Activated CD8-positive, alpha-beta memory T cell treated with anti-CD3 and anti-CD28 coated beads, Interleukin-2, amount 50 U/mL, for 1 hour (primary cell): ENCODE measurements at regions not wholly inside any gene's neighbourhood (a gene's known extent, or its start where the extent isn't known, plus 50 kb on each side); places are given as distances from the start of the nearest gene placed in this dataset.
"Not testable (repeated sequence)": the region's sequence is repeated elsewhere in the genome, so short reads cannot be mapped to it uniquely, and the experiment has no call there.

ENCODE experiments used
- DNase-seq: peaks from one replicate; pipeline ENCODE4 v3.0.0-alpha.2; 2020; ENCODE audit errors: extremely low read depth

DNA sequence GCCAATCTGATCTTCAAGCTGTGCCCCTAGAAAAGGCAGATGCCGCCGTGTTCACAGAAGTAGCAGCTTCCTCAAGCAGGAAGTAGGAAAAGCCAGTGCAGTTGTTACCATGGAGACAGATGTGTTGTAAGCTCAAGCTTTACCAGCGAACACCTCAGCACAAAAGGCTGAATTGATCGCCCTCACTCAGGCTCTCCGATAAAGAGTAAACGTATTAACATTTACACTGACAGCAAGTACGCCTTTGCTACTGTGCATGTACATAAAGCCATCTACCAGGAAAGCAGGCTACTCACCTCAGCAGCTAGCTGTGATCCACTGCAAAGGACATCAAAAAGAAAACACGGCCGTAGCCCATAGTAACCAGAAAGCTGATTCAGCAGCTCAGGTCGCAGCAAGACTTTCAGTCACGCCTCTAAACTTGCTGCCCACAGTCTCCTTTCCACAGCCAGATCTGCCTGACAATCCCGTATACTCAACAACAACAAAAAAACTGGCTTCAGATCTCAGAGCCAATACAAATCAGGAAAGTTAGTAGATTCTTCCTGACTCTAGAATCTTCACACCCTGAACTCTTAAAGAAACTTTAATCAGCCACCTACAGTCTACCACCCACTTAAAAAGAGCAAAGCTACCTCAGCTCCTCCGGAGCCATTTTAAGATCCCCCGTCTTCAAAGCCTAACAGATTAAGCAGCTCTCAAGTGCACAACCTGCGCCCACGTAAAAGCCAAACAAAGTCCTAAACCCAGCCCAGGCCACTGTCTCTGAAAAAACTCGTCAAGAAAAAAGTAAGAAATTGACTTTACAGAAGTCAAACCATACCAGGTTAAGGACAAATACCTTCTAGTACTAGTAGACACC, 160.0 kb downstream of the DEFB131A start:
- DNase-seq: peak; percentile 14

DNA sequence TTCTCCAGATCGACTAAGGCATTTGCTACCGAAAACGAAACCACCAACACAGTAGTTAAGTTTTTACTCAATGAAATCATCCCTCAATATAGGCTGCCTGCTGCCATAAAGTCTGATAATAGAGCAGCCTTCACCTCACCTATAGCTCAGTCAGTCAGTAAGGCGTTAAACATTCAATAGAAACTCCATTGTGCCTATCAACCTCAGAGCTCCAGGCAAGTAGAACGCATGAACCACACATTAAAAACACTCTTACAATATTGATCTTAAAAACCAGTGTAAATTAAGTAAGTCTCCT, 160.6 kb downstream of the DEFB131A start:
- not testable (repeated sequence) for DNase-seq

DNA sequence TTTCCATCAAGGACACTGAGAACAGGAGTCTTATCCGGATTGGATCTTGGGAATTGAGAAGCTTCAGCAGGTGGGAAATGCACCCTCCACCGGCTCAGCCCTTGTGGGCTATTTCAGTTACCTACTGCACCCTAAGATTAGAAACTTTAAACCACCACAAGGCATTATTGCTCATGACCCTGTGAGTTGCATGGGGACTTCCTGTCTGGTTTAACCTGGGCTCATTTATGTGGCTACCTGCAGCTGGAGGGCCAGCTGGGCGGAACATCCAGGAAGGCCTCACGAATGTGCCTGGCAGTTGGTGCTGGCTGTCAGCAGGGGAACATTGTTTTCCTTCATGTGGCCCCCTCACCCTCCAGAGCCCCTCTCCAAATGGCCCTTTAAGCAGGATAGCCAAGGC, 164.1 kb downstream of the DEFB131A start:
- no peak for DNase-seq

DNA sequence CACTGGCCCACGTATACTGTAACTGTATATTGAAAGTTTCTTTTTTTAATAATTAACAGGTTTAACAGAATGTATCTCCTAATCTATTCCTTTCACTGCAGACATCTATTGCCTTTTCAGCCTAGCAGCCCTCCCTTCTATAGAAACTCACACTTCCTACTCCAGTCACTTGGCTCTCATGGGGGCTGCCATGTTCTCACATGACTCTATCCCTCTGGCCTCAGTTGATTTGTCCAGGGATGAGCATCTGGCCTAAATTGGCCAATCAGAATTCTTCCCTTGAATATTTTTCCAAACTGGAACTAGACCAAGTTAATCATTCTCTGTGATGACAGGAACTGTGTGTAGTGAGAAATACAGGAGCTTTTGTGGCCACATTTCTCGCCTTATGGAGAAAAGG, 166.1 kb downstream of the DEFB131A start:
- not testable (repeated sequence) for DNase-seq

DNA sequence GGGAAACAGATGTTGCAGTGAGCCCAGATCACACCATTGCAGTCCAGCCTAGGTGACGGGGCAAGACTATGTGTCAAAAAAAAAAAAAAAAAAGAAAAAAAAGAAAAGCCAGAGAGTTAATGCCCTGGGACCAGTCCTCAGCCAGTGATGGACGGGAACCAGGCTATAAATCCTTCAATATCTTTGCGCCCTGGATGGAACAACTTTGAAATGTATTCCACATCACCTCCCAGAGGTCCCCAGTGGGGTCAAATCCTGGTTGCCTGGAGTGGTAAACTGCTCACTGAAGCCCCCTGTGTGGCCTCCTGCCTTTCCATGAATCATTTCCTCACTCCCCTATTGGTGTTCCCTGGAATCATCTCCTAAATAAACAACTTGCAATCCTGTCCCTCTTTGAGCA, 166.9 kb downstream of the DEFB131A start:
- DNase-seq: no peak

DNA sequence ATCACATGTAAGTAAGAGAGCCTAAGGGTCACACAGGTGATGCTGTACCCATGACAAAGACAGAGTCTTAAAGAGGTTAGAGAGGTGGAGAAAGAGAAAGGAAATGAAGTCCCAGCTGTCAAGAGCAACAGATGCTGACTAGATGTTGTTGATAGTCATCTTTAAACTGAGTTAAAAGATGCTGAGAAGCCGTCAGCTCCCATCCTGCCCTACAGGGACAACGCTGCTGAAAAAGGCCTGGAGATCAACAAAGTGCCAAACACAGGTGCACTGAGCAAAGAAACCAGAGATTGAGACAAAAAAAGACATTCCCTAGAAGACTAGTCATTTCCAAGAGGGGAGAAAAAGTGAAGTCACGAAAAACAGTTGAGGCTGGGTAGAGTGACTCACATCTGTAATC, 145.0 kb upstream of the DRD5 start:
- DNase-seq: not testable (repeated sequence)

DNA sequence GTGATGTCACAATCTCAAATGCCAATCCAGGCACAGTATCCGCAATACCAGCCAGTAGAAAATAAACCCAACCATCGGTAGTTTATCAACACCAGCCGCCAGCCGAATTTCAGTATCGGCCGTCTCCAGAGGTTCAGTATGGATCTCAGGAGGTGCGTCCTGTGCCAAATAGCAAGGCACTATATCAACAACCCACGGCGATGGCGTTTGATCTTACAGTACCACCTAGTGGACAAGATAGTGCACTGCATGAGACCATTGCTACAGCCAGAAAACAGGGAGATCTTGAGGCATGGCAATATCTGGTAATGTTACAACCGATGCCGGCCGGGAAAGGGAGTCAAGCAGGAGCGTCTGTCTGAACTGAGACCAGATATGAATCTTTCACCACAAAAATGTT, 121.8 kb upstream of the DRD5 start:
- DNase-seq: not testable (repeated sequence)

DNA sequence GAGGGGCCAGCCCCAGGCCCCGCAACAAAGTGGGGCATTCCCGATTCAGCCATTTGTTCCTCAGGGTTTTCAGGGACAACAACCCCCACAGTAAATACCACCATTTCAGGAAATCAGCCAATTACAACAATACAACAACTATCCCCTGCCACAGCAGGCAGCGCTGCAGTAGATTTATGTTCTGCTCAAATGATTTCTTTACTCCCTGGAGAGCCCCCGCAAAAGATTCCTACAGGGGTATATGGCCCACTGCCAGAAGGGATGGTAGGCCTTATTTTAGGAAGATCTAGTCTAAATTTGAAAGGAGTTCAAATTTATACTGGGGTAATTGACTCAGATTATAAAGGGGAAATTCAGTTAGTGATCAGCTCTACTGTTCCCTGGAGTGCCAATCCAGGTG, 120.5 kb upstream of the DRD5 start:
- not testable (repeated sequence) for DNase-seq

DNA sequence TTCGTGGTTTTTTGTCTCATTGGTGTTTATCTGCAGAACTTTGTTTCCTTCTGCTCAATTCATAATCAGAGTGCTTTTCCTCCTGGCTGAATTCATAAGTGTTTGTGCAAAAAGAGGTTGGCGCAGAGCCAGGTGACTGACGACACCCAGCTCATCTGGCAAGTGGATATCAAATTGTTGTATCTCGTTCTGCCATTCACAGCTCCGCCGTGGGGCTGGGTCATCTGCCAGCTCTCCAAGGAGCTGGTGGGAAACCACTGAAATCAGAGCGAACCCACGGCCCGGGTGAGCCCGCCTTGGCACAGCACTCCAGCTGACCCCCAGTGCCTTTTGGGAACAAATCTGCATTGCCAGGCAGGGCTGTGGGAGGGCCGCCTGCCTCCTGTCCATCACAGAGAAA, 110.7 kb upstream of the DRD5 start:
- DNase-seq: not testable (repeated sequence)

DNA sequence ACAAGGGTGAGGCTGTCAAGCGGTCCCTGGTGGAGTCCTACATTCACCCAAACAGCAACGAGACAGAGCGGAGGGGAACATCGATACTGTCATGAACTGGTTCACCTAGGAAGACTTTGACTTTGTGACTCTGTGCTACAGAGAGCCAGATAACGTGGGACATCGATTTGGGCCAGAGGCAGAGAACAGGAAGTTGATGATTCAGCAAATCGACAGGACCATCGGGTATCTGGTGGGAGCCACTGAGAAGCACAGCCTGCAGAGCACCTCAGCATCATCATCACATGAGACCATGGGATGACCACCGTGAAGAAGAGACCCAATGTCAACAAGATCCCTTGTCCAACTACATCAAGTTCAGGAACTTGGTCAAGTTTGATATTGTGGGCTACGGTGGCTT, 104.1 kb upstream of the DRD5 start:
- DNase-seq: not testable (repeated sequence)

DNA sequence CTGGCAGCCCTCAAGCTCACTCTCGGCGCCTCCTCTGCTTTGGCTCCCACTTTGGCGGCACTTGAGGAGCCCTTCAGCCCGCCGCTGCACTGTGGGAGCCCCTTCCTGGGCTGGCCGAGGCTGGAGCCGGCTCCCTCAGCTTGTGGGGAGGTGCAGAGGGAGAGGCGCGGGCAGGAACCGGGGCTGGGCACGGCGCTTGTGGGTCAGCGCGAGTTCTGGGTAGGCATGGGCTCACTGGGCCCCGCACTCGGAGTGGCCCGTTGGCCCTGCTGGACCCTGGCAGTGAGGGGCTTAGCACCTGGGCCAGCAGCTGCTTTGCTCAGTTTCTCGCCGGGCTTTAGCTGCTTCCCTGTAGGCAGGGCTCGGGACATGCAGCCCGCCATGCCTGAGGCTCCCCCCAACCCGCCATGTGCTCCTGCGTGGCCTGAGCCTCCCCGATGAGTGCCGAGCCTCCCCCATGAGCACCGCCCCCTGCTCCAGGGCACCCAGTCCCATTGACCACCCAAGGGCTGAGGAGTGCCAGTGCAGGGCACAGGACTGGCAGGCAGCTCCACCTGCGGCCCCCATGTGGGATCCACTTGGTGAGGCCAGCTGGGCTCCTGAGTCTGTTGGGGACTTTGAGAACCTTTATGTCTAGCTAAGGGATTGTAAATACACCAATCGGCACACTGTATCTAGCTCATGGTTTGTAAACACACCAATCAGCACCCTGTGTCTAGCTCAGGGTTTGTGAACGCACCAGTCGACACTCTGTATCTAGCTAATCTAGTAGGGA, 101.5 kb upstream of the DRD5 start:
- no peak for DNase-seq

DNA sequence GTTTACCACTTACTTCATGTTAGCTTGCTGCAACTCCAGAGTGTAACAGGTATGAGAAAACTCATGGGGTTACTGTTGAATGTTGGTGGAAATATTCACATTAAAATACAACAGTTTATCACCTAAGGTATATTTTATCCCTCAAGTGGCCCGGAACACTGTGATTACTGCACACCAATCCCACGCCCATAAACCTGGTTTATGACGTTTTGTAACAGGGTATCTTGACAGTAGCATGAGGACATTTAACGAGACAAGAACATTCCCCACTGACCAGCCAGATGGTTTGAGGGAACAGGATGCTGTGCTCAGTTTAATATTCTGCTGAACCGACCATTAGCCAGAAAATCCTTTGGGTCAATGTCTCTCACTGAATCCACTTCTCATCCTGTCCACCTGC, 98.3 kb upstream of the DRD5 start:
- DNase-seq: not testable (repeated sequence)

DNA sequence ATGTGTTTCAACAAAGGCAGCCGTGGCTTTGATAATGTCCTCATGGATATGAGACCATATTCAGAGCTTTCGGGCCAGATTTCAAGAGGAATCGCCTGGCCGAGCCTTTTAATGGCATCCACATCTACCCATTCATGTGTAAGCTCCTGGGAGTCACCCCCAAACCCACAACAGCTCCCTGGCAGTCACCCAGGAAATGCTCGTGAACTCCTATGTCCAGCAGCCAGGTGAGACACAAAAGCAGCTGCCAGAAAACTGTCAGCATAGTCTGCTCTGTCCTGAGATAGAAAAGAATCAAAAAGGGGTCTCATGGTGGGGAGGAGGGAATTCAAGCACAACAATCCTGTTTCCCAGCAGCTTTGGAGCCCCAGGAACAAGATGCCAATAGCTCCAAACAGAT, 96.4 kb upstream of the DRD5 start:
- DNase-seq: not testable (repeated sequence)

DNA sequence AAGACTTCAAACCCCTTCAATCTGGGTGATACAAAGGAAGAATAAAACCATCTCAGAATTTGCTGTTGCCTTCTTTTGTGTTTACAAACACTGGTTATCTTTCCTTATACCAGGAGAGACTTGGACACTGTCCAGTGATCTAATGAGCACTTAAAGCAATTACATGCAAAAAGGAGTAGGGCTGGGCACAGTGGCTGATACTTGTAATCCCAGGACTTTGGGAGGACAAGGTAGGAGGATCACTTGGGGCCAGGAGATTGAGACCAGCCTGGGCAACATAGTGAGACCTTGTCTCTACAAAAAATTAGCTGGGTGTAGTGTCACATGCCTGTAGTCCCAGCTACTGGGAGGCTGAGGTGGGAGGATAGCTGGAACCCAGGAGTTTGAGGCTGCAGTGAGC, 95.7 kb upstream of the DRD5 start:
- no peak for DNase-seq

DNA sequence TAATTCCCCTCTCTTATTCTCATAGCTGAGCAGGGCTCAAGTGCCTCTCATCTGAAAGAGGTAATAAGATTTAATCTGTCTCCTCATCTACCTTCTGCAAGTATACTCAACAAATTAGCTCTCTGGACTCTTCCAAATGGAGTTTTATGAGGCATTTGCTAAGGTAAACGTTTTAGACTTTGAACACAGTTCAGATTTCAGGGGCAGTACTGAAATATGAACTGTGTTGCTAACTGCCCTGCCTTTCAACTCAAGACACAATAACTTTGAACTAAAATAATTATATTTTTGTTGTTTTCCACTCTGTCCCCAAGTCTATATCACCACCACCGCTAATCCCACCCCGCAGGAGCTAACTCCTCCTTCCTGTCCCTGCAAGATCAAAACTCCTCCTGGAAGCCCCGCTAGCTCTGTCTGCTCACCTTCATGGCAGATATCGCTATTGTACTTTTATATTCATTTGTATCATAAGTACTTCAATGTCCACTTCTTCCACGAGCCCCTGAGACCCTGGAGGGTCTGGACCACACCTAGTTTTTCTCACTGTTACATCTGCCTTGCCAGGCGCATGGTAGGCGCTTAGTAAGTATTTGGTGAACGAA, 90.7 kb upstream of the DRD5 start:
- not testable (repeated sequence) for DNase-seq

DNA sequence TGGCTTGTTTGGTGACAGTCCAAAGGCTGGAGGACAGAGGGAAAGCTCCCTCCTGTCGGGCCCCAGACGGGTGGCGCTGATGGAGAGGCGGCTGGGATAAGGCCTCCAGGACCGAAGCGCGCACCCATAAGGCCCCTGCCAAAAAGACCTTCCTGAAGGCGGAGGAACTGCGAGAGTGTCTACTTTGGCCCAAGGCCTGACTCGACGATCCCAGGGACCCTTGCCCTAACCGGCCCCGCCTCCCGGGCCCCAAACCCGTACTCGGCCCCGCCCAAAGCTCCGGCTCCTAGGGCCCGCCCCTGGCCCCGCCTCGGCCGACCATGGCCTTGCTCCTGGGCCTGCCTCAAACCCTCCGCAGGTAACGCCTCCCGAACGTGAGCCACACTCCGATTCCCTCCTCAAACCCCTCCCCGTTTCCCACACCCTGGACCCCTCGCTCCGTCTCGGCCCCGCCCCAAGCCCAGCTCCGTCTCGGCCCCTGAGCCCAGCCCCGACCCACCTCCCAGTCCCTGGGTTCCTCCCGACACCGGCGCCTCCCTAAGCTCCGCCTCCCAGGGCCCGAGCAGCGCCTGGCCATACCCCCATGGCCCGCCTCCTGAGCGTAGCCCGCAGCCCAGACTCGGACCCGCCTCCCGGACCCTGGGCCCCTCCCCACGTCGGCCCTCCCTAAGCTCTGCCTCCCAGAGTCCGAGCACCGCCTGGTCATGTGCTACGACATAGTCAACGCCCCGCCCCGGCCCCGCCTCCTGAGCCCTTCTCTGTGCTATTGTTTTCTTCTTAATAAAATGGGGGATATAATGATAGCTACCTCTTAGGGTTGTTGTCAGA, 90.0 kb upstream of the DRD5 start:
- DNase-seq: peak; percentile 70

DNA sequence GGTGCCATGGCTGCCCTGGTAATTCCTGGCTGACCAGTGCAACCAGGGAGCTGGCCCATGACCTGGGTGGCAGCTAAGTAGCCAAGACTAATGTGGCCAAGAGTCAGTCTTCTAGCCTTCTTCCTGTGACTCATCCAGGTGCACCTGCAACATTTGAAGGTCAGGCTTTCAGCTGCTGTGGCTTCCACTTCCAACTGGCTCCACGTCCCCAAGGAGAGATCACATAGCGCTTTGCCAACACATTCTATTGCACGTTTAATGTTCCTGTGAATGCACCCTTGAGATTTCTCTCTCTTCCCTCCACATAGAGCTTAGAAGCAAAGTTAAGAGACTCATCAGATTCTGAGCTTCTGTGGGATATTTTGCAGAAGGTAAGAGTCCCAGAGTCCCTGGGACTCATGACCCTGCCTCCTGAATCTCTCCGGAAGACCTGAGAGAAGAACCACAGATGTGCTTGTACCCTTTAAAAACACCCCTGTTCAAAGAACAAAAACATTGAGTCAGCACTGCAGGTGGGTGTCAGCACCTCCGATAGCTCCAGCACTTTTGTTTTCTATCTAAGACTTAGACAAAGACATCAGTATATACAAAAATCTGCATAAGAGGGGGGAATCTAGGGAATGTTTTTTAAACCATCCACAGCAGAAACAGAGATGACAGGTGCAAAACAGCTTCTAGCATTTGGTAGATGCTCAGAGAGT, 88.5 kb upstream of the DRD5 start:
- not testable (repeated sequence) for DNase-seq

DNA sequence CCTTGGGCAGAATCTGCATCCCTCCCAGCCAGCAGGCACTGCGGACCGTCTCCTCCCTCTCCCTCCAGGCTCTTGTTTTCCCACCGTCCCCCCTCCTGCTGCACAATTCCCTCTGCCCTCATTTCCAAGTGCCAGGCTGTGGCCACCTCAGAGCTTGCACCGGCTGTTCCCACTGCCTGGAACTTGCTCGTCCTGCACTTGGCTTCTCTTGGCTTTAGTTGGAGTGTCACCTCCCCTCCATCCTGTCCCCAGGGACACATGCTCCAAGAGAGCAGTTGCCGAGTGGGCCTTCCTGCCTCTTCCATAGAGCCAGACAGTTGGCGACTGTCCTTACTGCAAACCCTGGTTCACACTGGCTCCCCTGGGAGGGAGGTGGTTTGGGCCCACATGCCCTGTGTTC, 87.0 kb upstream of the DRD5 start:
- DNase-seq: not testable (repeated sequence)

DNA sequence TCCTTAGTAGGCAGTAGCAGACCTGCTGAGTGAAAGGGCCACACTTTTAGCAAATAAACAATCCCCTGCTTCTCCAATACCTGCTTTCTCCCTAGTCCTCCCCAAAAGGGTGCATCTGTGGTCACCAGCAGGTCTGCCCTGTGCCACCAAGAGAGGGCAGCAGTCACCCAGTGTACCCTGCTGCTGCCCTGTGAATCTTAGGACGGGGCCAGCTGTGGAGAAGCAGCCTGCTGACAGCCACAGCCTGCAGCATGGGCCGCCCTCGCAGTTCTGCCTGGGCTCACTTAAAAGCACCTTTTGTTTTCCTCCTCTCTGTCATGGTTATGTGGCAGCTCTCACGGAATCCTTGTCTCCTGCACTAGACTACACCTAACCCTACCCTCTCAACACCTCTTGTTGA, 85.4 kb upstream of the DRD5 start:
- DNase-seq: not testable (repeated sequence)

DNA sequence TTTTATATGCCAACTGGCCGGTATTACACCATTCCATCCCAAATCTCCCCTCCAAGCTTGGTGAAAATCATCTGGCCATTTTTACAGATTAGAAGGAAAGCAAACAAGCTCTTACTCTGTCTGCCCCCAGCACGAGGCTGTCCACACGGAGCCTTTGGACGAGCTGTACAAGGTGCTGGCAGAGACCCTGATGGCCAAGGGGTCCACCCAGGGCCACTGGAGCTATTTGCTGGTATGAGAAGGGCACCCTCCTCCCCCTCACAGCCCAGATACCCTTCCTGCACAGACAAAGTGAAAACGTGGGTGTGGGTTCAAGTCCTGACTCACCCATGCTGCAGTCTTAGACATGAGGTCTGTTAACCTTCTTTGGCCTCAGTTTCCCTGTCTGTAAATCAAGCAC, 84.9 kb upstream of the DRD5 start:
- DNase-seq: not testable (repeated sequence)

DNA sequence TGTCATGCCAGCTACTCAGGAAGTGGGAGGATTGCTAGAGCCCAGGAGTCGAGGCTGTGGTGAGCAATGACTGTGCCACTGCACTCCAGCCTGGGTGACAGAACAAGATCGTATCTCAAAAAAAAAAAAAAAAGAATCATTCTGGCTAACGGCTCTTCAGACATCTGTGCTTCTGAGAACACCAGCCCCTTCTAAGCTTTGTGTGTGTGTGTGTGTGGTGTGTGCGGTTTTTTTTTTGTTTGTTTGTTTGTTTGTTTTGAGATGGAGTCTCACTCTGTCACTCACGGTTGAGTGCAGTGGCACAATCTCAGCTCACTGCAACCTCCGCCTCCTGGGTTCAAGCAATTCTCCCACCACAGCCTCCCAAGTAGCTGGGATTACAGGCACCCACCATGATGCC, 79.4 kb upstream of the DRD5 start:
- not testable (repeated sequence) for DNase-seq
